ENCODE measurements at regions not wholly inside any gene's neighbourhood (a gene's known extent, or its start where the extent isn't known, plus 50 kb on each side); places are given as distances from the start of the nearest gene placed in this dataset.

GRCh38 chr6:80548532-80548931 is 442.1 kb downstream of the BCKDHB start:
- H3K27ac ChIP-seq (ENCODE audit: extremely low read depth, low read depth, low read length), result no peak overlapping the region
- no peak for TF ChIP-seq ZNF121 (tag by site-specific recombination; IDR thresholded peaks at IDR 0.05)
- TF ChIP-seq, protein P1, sequence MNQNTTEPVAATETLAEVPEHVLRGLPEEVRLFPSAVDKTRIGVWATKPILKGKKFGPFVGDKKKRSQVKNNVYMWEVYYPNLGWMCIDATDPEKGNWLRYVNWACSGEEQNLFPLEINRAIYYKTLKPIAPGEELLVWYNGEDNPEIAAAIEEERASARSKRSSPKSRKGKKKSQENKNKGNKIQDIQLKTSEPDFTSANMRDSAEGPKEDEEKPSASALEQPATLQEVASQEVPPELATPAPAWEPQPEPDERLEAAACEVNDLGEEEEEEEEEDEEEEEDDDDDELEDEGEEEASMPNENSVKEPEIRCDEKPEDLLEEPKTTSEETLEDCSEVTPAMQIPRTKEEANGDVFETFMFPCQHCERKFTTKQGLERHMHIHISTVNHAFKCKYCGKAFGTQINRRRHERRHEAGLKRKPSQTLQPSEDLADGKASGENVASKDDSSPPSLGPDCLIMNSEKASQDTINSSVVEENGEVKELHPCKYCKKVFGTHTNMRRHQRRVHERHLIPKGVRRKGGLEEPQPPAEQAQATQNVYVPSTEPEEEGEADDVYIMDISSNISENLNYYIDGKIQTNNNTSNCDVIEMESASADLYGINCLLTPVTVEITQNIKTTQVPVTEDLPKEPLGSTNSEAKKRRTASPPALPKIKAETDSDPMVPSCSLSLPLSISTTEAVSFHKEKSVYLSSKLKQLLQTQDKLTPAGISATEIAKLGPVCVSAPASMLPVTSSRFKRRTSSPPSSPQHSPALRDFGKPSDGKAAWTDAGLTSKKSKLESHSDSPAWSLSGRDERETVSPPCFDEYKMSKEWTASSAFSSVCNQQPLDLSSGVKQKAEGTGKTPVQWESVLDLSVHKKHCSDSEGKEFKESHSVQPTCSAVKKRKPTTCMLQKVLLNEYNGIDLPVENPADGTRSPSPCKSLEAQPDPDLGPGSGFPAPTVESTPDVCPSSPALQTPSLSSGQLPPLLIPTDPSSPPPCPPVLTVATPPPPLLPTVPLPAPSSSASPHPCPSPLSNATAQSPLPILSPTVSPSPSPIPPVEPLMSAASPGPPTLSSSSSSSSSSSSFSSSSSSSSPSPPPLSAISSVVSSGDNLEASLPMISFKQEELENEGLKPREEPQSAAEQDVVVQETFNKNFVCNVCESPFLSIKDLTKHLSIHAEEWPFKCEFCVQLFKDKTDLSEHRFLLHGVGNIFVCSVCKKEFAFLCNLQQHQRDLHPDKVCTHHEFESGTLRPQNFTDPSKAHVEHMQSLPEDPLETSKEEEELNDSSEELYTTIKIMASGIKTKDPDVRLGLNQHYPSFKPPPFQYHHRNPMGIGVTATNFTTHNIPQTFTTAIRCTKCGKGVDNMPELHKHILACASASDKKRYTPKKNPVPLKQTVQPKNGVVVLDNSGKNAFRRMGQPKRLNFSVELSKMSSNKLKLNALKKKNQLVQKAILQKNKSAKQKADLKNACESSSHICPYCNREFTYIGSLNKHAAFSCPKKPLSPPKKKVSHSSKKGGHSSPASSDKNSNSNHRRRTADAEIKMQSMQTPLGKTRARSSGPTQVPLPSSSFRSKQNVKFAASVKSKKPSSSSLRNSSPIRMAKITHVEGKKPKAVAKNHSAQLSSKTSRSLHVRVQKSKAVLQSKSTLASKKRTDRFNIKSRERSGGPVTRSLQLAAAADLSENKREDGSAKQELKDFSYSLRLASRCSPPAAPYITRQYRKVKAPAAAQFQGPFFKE (tag by site-specific recombination; IDR thresholded peaks at IDR 0.05; ENCODE audit: borderline replicate concordance), result no peak
- TF ChIP-seq ZNF48 (tag by site-specific recombination; IDR thresholded peaks at IDR 0.05), result no peak
- no peak for TF ChIP-seq YY2 (tag by site-specific recombination; IDR thresholded peaks at IDR 0.05)
- no peak for TF ChIP-seq ZNF561 (tag by site-specific recombination; IDR thresholded peaks at IDR 0.05; ENCODE audit: borderline replicate concordance)
- TF ChIP-seq ZNF24 (tag by site-specific recombination; IDR thresholded peaks at IDR 0.05), result no peak
- TF ChIP-seq ZNF830 (tag by site-specific recombination; IDR thresholded peaks at IDR 0.05; ENCODE audit: low read depth), result no peak
- TF ChIP-seq ZNF16 (tag by site-specific recombination; IDR thresholded peaks at IDR 0.05; ENCODE audit: low read depth), result no peak
- TF ChIP-seq ZNF624 (tag by site-specific recombination; IDR thresholded peaks at IDR 0.05), result no peak
- TF ChIP-seq GLI4 (tag by site-specific recombination; IDR thresholded peaks at IDR 0.05), result no peak
- TF ChIP-seq, protein P2, sequence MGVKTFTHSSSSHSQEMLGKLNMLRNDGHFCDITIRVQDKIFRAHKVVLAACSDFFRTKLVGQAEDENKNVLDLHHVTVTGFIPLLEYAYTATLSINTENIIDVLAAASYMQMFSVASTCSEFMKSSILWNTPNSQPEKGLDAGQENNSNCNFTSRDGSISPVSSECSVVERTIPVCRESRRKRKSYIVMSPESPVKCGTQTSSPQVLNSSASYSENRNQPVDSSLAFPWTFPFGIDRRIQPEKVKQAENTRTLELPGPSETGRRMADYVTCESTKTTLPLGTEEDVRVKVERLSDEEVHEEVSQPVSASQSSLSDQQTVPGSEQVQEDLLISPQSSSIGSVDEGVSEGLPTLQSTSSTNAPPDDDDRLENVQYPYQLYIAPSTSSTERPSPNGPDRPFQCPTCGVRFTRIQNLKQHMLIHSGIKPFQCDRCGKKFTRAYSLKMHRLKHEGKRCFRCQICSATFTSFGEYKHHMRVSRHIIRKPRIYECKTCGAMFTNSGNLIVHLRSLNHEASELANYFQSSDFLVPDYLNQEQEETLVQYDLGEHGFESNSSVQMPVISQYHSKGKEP (tag by site-specific recombination; IDR thresholded peaks at IDR 0.05), result no peak
- no peaks in the 10 kb centered on the region for H3K9me3 ChIP-seq (ENCODE audit: control insufficient read depth, insufficient read depth, low read depth, low read length)
- ChIA-PET CTCF (no interaction called here), POLR2A (no interaction called here)
- H3K4me3 ChIP-seq (ENCODE audit: low read depth, low read length), result no peak overlapping the region
- H3K36me3 ChIP-seq (ENCODE audit: control insufficient read depth in 2 of 2, insufficient read depth in 1 of 2, low read length in 2 of 2), result no peaks in the 10 kb centered on the region
- no peaks in the 10 kb centered on the region for H3K4me1 ChIP-seq (ENCODE audit: control insufficient read depth, insufficient read depth, low read length)

- TF ChIP-seq ZSCAN23 (tag by site-specific recombination; IDR thresholded peaks at IDR 0.05) (no peak), ZNF792 (tag by site-specific recombination; IDR thresholded peaks at IDR 0.05) (no peak), ZNF624 (tag by site-specific recombination; IDR thresholded peaks at IDR 0.05) (no peak)
- TF ChIP-seq, protein P3, sequence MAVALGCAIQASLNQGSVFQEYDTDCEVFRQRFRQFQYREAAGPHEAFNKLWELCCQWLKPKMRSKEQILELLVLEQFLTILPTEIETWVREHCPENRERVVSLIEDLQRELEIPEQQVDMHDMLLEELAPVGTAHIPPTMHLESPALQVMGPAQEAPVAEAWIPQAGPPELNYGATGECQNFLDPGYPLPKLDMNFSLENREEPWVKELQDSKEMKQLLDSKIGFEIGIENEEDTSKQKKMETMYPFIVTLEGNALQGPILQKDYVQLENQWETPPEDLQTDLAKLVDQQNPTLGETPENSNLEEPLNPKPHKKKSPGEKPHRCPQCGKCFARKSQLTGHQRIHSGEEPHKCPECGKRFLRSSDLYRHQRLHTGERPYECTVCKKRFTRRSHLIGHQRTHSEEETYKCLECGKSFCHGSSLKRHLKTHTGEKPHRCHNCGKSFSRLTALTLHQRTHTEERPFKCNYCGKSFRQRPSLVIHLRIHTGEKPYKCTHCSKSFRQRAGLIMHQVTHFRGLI (tag by site-specific recombination; IDR thresholded peaks at IDR 0.05), result no peak
- no peak overlapping the region for H3K4me3 ChIP-seq (ENCODE audit: low read depth, low read length)
- H3K36me3 ChIP-seq (ENCODE audit: control insufficient read depth in 2 of 2, insufficient read depth in 1 of 2, low read length in 2 of 2), result no peaks in the 10 kb centered on the region
- H3K4me1 ChIP-seq (ENCODE audit: control insufficient read depth, insufficient read depth, low read length), result no peaks in the 10 kb centered on the region
- no peaks in the 10 kb centered on the region for H3K9me3 ChIP-seq (ENCODE audit: control insufficient read depth, insufficient read depth, low read depth, low read length)
- POLR2A ChIA-PET, result no interaction called here
- CTCF ChIA-PET, result no interaction called here
- no peak overlapping the region for H3K27ac ChIP-seq (ENCODE audit: extremely low read depth, low read depth, low read length)
Observed at GRCh38 chr6:80547827-80548226, 441.4 kb downstream of the BCKDHB start.
